ENCODE measurements at regions not wholly inside any gene's neighbourhood (a gene's known extent, or its start where the extent isn't known, plus 50 kb on each side); places are given as distances from the start of the nearest gene placed in this dataset.

DNA sequence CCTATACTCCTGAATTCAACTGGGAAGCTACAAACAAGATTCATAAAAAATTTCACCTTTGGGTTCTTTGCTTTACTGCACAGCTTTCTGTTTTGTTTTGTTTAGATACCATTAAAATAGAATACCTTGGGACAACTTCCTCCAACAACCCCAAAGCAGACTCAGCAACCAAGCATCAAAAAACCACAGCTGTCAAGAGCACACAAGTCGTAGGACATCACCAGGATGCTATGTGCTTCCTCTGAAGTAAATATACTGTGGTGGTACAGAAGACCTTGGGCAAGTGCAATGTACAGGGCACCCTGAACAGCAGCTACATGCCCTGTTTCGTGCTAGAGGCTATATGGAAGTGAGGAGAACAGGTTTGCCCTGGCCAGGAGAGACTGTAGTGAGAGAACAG is 359.3 kb downstream of the BCL11B start:
- no peak overlapping the region for H3K4me3 ChIP-seq
- no peaks in the 10 kb centered on the region for H3K4me1 ChIP-seq

DNA sequence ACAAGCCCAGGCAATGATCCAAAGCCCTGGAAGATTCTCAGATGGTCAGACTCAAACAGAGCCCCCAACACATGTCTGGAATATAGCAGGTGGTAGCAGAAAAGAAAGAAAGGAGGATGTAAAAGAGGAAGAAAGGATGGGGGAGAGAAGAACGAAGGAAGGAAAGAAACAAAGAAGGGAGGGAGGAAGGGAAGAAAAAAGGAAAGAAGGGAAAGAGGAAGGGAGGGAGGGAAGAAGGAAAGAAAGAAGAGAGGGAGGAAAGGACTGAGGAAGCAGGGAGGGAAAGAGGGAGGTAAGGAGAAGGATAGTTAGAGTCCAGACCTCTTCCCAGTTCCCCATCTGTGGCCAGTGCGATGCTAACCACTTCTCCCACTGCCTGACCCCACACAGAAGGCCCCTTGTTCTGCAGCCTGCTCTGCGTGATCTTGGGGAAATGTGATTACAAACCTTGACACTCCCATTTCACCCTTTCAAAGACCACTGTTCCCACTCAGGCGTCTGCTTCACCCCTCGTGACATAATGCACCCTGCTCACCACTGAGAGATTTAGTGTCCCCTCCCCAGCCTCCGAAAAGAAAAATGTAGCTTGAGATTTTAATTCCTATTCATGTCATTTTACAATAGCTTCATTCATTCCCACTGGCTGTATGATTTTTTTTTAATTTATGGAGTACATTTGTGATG is 357.9 kb downstream of the BCL11B start:
- Histone ChIP-seq H3K4me1 (no peaks in the 10 kb centered on the region), H3K27ac (no peak overlapping the region), H3K27me3 (no peaks in the 10 kb centered on the region), H3K4me3 (no peak overlapping the region), H3K9me3 (no peaks in the 10 kb centered on the region), H3K36me3 (no peaks in the 10 kb centered on the region)
- intact Hi-C loops (cut with DNase I; ENCODE audit: low total_unique reads): no loop called here
- DNase-seq (ENCODE audit: low spot score in 2 of 2): no peak
- TF ChIP-seq POLR2AphosphoS5 (IDR thresholded peaks at IDR 0.05) (no peak), POLR2A (IDR thresholded peaks at IDR 0.05) (no peak)
- TF ChIP-seq, protein P1, sequence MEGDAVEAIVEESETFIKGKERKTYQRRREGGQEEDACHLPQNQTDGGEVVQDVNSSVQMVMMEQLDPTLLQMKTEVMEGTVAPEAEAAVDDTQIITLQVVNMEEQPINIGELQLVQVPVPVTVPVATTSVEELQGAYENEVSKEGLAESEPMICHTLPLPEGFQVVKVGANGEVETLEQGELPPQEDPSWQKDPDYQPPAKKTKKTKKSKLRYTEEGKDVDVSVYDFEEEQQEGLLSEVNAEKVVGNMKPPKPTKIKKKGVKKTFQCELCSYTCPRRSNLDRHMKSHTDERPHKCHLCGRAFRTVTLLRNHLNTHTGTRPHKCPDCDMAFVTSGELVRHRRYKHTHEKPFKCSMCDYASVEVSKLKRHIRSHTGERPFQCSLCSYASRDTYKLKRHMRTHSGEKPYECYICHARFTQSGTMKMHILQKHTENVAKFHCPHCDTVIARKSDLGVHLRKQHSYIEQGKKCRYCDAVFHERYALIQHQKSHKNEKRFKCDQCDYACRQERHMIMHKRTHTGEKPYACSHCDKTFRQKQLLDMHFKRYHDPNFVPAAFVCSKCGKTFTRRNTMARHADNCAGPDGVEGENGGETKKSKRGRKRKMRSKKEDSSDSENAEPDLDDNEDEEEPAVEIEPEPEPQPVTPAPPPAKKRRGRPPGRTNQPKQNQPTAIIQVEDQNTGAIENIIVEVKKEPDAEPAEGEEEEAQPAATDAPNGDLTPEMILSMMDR (IDR thresholded peaks at IDR 0.05): no peak

More for the DNA sequence above, 359.3 kb downstream of the BCL11B start:
- no peak overlapping the region for H3K27ac ChIP-seq
- H3K36me3 ChIP-seq: no peaks in the 10 kb centered on the region
- no peaks in the 10 kb centered on the region for H3K27me3 ChIP-seq
- TF ChIP-seq, protein P1 (IDR thresholded peaks at IDR 0.05): no peak
- TF ChIP-seq POLR2A (IDR thresholded peaks at IDR 0.05) (no peak), POLR2AphosphoS5 (IDR thresholded peaks at IDR 0.05) (no peak)
- no peak for DNase-seq (ENCODE audit: low spot score in 2 of 2)
- intact Hi-C loops (cut with DNase I; ENCODE audit: low total_unique reads): no loop called here
- H3K9me3 ChIP-seq: no peaks in the 10 kb centered on the region

DNA sequence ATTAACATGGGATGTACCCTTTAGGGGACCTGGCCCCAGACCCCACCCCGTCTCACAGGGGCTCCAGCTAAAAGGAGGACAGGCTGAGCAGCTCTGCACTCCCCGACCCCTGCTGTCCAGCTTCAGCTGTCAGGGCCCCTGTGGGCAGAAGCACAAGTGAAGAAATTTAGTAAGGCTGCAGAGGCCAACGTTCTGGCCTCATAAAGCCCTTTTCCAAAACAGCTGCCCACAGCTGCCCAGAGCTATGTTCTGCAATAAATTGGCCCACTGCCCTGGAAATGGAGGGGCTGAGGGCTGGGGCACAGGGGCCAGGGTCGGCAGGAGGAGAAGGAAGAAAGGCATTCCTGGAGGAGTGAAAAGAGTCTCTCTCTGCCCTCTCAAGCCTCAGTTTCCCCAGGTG is 357.1 kb downstream of the BCL11B start:
- Histone ChIP-seq H3K27me3 (no peaks in the 10 kb centered on the region), H3K27ac (no peak overlapping the region), H3K4me1 (no peaks in the 10 kb centered on the region), H3K9me3 (no peaks in the 10 kb centered on the region), H3K4me3 (no peak overlapping the region), H3K36me3 (no peaks in the 10 kb centered on the region)
- no peak for DNase-seq (ENCODE audit: low spot score in 2 of 2)
- TF ChIP-seq POLR2AphosphoS5 (IDR thresholded peaks at IDR 0.05) (no peak), POLR2A (IDR thresholded peaks at IDR 0.05) (no peak)
- TF ChIP-seq, protein P1 (IDR thresholded peaks at IDR 0.05): no peak
- intact Hi-C loops (cut with DNase I; ENCODE audit: low total_unique reads): no loop called here

DNA sequence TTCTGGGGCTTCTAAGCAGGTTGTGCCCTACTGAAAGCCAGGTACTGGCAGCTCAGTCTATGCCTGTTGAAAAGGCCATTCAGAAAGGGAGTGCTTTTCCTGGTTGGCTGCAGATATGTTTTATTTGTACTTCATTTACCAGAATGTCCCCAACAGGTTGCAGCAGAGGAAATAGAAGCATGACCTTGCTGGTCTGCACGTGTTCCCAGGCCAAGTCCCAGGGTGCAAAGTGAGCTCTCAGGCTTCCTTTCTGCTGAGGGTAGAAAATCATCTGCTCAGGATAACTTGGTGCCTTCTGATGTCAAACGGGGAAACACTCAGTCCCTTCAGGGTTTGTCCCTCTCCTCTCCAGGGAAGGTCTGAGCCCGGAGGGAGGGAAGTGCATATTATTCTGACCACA is 356.4 kb downstream of the BCL11B start:
- Histone ChIP-seq H3K36me3 (no peaks in the 10 kb centered on the region), H3K27ac (no peak overlapping the region), H3K9me3 (no peaks in the 10 kb centered on the region), H3K4me1 (no peaks in the 10 kb centered on the region), H3K4me3 (no peak overlapping the region), H3K27me3 (no peaks in the 10 kb centered on the region)
- DNase-seq (ENCODE audit: low spot score in 2 of 2): no peak
- TF ChIP-seq POLR2A (IDR thresholded peaks at IDR 0.05): no peak
- no peak for TF ChIP-seq POLR2AphosphoS5 (IDR thresholded peaks at IDR 0.05)
- TF ChIP-seq, protein P1 (IDR thresholded peaks at IDR 0.05): no peak
- intact Hi-C loops (cut with DNase I; ENCODE audit: low total_unique reads): no loop called here

DNA sequence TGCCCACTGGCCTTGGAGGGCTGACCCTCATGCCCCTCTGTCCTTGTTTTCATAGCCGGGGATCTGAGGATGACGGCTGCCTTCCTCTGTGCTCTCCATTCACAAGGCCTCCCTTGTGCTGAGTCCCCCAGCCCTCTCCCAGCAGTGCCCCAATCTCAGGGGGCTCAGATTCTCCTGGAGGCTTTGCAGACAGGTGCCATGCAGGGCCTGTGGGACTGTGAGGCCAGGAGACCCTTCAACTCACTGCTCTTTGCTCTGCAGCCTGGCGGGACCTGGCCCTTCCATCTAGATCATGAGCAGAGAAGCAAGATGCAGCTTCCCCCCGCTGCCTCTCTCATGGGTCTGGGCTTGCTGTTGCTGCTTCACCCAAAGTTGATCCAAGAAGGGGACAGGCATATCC is 356.0 kb downstream of the BCL11B start:
- Histone ChIP-seq H3K4me1 (no peaks in the 10 kb centered on the region), H3K27me3 (no peaks in the 10 kb centered on the region), H3K27ac (no peak overlapping the region), H3K4me3 (no peak overlapping the region), H3K36me3 (no peaks in the 10 kb centered on the region), H3K9me3 (no peaks in the 10 kb centered on the region)
- no peak for TF ChIP-seq POLR2A (IDR thresholded peaks at IDR 0.05)
- no peak for TF ChIP-seq POLR2AphosphoS5 (IDR thresholded peaks at IDR 0.05)
- TF ChIP-seq, protein P1 (IDR thresholded peaks at IDR 0.05): no peak
- intact Hi-C loops (cut with DNase I; ENCODE audit: low total_unique reads): no loop called here
- no peak for DNase-seq (ENCODE audit: low spot score in 2 of 2)

Data from breast epithelium (tissue), 4 donors.